ENCODE measurements at regions not wholly inside any gene's neighbourhood (a gene's known extent, or its start where the extent isn't known, plus 50 kb on each side); places are given as distances from the start of the nearest gene placed in this dataset.
A peak's percentile ranks its signal among the peaks of the same experiment; 100 is the strongest.
"Not testable (repeated sequence)": the region's sequence is repeated elsewhere in the genome, so short reads cannot be mapped to it uniquely, and the experiment has no call there.

DNA sequence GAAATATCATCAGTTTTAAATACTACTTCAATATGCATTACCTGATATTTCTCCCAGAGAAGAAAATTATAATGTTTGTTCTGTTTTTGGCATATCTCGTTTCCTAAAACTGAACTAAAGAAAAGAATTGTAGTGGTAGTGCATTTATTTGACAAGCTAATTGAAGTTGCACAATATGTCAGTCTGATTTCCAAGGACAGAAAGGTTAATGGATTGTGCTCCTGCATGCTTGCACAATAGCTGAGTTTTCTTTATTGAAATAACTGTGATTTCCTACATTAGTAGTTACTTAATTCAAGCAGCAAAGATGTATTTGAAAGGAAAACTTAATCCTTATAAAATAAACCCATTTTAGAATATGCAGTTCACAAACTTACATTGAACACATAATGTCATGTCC is 2047.7 kb downstream of the NCAM2 start:
- no peak for DNase-seq (ENCODE audit: low spot score)

DNA sequence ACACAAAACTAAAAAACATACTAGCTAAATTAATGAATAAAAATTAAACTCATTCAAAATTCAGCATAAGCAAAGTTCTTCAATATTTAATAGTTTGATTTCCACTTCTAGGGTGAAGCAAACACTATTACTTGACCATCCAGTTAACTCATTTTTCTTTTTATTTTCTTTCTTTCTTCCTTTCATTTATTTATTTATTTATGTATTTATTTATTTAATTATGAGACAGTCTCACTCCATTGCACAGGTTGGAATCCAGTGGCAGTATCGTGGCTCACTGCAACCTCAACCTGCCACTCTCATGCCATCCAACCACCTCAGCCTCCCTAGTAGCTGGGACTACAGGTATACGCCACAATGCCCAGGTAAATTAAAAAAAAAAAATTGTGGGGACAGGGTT is 2069.5 kb downstream of the NCAM2 start:
- DNase-seq (ENCODE audit: low spot score): no peak

GRCh38 chr21:23083242-23083641 is 2085.0 kb downstream of the NCAM2 start:
- DNase-seq (ENCODE audit: low spot score): no peak

DNA sequence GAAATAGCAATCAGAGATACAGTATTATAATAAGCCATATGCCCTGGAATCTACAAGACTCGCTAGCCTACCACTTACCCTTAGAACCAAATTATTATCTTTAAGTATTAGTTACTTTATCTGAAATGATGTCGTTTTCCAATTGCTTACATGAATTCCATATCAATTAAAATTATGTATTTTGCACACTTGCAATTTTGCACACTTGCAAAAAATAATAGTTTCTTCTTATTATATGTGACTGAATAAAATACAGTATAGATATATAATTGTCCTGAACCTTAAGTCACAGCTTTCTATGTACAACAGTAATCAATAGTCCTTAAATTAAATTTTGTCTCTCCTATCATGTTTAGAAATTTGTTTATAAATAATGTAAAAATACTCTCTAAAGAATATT is 2095.1 kb downstream of the NCAM2 start:
- no peak for DNase-seq (ENCODE audit: low spot score)

DNA sequence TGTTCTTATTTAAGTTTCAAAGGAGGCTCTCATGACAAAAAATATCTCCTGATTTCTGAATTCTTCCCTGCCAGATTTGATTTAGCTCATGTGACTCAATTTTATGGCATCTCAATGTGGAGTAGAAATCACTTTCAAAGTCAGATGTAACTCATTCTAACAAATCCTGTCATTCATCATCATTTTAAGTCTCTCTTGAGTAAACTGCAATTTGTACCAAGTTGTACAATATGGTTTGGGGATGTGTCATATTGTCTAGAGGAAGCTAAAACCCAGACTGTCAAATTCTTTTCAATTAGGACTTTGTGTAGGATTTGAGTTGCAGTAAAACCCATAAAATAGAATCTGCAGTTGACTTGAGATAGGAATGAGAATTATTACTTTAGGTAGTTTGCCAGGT is 2101.0 kb downstream of the NCAM2 start:
- DNase-seq (ENCODE audit: low spot score): no peak

DNA sequence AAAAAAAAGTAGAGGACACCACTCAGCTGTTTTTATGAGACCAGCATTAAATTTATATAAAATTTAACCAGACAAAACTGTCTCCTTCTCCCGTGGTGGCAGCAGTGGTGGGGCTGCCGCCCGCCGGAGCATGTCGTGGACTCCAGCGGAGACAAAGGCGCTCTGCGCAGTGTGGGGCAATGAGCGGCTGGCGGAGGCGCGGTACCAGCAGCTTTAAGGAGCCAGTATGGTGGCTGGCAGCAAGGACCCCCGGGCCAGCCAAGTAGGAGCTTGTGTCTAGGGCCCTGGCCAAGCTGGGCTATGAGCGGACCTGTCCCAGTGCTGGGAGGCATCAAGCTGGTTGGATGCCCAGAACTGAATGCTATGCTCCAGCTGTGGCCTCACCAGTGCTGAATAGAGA is 2102.9 kb downstream of the NCAM2 start:
- DNase-seq (ENCODE audit: low spot score): no peak

GRCh38 chr21:23108533-23108932 is 2110.3 kb downstream of the NCAM2 start:
- DNase-seq (ENCODE audit: low spot score): no peak

DNA sequence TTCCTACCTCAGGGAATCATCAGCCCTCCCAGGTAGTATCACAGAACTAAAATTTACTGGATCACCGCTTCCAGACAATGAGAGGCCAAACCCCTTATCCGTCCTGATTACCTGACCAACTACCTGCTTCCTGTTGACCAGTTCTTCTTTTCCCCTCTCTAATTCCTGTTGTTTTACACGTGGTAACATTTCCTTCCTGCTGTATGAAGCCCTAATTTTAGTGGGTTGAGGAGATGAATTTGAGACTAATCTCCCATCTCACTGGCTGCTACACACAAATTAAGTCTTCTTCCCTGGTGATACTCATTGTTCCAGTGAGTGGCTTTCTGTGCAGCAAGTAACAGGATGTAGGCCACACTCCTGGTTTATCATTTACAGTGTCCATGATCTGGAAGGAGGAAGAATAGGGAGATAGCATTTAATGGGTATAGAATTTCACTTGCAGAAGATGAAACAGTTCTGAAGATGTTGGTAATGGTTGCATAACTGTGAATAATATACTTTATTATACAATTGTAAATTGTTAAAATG is 2112.9 kb downstream of the NCAM2 start:
- no peak for DNase-seq (ENCODE audit: low spot score)

DNA sequence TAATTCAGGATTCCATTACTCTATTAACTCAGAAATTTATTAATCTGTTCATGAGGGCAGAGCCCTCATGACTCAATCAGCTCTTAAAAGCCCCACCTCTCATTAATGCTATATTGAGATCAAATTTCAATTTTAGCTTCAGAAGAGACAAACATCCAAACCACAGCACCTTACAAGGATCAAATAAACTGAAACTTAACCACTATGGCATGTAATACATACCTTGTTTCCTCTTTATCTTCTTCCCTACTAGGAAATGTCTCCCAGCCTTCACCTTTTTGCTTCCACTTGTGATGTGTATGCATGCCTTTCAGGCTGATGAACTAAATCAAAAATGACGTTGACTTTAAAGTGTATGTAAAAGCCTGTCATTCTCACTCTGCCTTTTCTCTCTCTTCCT is 2121.3 kb downstream of the NCAM2 start:
- no peak for DNase-seq (ENCODE audit: low spot score)

DNA sequence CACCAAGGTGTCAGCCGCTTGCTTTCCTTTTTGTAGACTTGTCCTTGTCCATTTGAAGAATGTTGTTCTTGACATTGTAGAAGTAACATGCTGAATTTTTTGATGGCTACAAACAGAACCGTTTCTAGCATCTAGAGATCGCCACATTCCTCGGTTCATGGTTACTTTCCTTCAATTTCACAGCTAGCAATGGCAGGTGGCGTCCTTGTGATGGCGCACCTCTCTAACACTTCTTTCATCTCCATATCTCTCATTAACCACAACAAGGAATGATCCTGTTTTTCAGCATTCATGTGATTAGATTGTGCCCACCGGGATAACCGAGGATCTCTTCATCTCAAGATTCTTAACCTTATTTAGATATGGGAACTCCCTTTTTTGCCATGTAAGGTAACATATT is 2129.8 kb downstream of the NCAM2 start:
- no peak for DNase-seq (ENCODE audit: low spot score)

GRCh38 chr21:23130308-23130707 is 2132.1 kb downstream of the NCAM2 start:
- DNase-seq (ENCODE audit: low spot score): no peak

DNA sequence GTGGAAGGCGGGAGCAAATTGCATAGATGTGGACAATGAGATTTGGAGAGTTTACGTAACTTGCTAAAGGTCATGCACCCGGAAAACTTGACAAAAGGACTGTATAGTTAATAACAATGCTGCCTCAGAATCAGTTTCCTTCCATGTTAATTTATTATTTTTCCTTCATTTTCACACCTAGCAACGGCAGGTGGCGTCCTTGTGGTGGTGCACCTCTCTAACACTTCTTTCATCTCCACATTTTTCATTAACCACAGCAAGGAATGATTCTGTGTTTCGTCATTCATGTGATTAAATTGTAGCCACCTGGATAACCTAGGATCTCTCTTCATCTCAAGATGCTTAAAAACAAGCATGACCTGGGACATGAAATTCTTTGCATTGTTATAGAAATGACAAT is 2133.0 kb downstream of the NCAM2 start:
- peak; percentile 2 for DNase-seq (ENCODE audit: low spot score)

DNA sequence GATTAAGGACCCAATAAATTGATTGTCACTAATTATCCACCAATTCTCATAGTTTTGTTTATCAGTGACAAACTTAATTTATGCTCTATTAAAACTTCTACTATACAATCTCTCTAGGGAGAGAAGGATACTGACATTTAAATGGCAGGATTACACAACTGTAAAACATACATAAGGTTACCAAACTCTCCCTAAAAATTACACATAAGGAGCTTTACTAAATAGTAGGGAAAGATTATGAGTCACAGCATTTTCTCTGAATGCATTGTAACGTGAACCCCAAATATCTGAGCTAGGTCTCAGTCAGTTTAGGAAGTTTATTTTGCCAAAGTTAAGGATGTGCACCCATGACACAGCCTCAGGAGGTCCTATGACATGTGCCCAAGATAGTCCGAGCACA is 2140.6 kb downstream of the NCAM2 start:
- DNase-seq (ENCODE audit: low spot score): no peak

- DNase-seq (ENCODE audit: low spot score): no peak
Measured at GRCh38 chr21:23152130-23152529, 2153.9 kb downstream of the NCAM2 start.

DNA sequence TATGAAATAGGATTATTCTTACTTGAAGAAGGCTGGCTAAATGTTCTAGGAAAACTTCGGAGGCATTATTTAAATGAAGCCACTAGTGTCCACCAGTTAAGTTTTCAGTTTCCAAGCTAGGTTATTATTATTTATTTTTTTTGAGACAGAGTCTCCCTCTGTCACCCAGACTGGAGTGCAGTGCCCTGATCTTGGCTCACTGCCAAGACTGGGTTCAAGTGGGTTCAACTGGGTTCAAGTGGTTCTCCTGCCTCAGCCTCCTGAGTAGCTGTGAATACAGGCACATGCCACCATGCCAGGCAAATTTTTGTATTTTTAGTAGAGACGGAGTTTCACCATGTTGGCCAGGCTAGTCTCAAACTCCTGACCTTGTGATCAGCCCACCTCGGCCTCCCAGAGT is 2155.6 kb downstream of the NCAM2 start:
- DNase-seq (ENCODE audit: low spot score): not testable (repeated sequence)

GRCh38 chr21:23155281-23155680 is 2157.1 kb downstream of the NCAM2 start:
- DNase-seq (ENCODE audit: low spot score): no peak

DNA sequence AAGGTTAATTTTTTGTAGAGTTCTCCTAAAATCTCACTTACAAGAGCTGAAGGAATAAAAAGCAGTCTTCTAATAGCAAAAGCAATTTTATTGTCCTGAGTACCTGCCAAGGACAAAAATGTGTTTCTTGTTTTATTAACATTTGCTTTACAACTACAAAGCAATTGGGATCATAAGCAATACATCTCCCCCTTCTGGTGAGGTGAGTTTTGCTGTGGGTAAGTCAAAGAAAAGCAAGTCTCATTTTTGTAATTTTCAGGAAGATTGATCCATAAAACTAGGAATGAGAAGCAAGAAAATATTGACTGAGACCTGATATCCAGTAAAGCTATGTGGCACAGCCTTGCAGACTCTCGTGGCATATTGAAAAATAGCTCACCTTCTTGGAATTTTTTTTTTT is 2162.7 kb downstream of the NCAM2 start:
- no peak for DNase-seq (ENCODE audit: low spot score)

DNA sequence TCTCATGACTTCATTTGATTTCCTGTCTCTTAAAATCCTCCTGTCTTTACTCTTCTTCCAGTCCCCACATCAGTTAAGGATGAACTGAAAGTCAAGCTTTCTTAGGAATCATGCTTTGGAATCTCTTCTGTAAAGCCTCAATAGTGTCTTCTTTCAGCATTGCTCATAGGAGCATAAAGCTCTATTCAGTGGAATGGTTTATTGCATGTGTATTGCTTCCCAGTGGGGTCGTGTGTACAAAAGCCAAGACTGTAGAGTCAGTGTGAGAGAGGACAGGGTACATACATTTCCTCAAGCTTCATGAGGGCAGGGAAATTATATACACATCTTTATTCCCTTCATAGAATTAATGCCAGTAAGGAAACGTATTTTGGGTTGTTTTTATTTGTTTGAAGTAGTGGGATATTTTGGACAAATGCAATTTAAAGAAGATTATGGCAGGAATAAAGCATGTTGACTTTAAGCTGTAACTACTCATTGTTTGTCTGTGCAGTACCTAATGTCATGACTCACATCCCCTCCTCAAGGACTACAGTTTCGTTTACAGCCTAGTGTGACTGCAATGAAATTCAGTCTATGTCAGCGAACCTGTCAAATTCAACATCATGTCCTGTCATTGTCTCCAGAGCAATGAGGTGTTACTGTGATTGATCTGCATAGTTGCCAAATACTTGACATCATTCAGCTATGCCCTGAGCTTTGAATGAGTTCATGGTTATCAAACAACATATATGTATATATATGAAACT is 2164.2 kb downstream of the NCAM2 start:
- no peak for DNase-seq (ENCODE audit: low spot score)

Data from LoVo (cell line).